ENCODE measurements at regions not wholly inside any gene's neighbourhood (a gene's known extent, or its start where the extent isn't known, plus 50 kb on each side); places are given as distances from the start of the nearest gene placed in this dataset.

DNA sequence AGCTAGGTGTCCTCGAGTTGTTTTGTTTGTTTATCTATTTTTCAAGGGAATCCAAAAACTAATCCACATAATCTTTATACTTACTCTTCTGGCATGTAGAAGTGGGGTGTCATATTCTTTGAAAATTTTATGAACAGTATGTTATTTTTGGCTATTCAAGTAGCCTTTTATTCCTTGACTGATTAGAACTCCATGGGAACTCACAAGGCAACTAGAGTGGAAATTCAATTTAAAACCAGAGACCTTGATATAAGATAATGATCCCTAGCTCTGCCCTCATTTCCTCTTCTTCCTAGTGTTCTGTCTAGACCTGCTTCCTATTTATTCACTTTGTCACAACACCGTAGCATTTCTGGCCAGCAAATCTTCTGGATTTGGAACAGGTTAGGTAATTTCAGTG lies 1123.7 kb upstream of the C9orf72 start:
- RAD21 ChIA-PET (ENCODE audit: low non-redundant PET in 1 of 2, low total read pairs in 2 of 2, uncharacterized antibody in 2 of 2, unreplicated experiment in 2 of 2): no interaction called here
- no TSS peak for BruUV-seq (replicated peaks)
- Histone ChIP-seq H3K4me2 (ENCODE audit: low read length) (no peak overlapping the region), H3K27me3 (ENCODE audit: insufficient read depth, low read length) (no peaks in the 10 kb centered on the region), H3K79me2 (ENCODE audit: insufficient read depth, low read length) (no peaks in the 10 kb centered on the region), H3K4me1 (ENCODE audit: control insufficient read depth in 1 of 2, insufficient read depth in 2 of 2, low read length in 2 of 2) (no peaks in the 10 kb centered on the region), H3K27ac (ENCODE audit: low read depth, low read length) (no peak overlapping the region), H3K4me3 (replicated peaks in 1 of 2; ENCODE audit: low read depth in 1 of 2, low read length in 2 of 2) (no peak overlapping the region), H3K9me2 (ENCODE audit: insufficient read depth) (no peaks in the 10 kb centered on the region), H3K36me3 (ENCODE audit: control insufficient read depth in 1 of 2, insufficient read depth in 2 of 2, low read length in 2 of 2) (no peaks in the 10 kb centered on the region), H2AFZ (ENCODE audit: low read depth, low read length, poor library complexity, severe bottlenecking) (no peak overlapping the region), H3K9ac (ENCODE audit: low read length) (no peak overlapping the region), H4K20me1 (ENCODE audit: insufficient read depth) (no peaks in the 10 kb centered on the region), H3K9me3 (ENCODE audit: control insufficient read depth in 1 of 2, insufficient read depth in 1 of 2, low read depth in 1 of 2, low read length in 2 of 2) (no peaks in the 10 kb centered on the region)
- DNase-seq (ENCODE audit: low read depth, low spot score): no peak
- ATAC-seq: no peak
- CTCF ChIA-PET: no interaction called here
- POLR2A ChIA-PET: no interaction called here
- TF ChIP-seq SRF (IDR thresholded peaks at IDR 0.05; ENCODE audit: low read depth) (no peak), ZFX (IDR thresholded peaks at IDR 0.05) (no peak), ELF1 (IDR thresholded peaks at IDR 0.05; ENCODE audit: borderline replicate concordance, low read depth) (no peak), YY1 (IDR thresholded peaks at IDR 0.05; ENCODE audit: extremely low read depth, insufficient replicate concordance, low read depth, low read length) (no peak), EZH2 (IDR thresholded peaks at IDR 0.05) (no peak), CTCF (IDR thresholded peaks at IDR 0.05 in 2 of 3, conservative IDR thresholded peaks at IDR 0.05 in 1 of 3; ENCODE audit: borderline replicate concordance in 1 of 3, insufficient read depth in 1 of 3, low read depth in 2 of 3, low read length in 2 of 3) (no peak), ZNF274 (IDR thresholded peaks at IDR 0.05; ENCODE audit: low read depth, low read length) (no peak), JUND (IDR thresholded peaks at IDR 0.05) (no peak), POLR2A (IDR thresholded peaks at IDR 0.05; ENCODE audit: borderline replicate concordance, extremely low read depth, insufficient read depth, insufficient read length) (no peak), EZH2phosphoT487 (IDR thresholded peaks at IDR 0.05; ENCODE audit: borderline replicate concordance) (no peak), SP1 (IDR thresholded peaks at IDR 0.05; ENCODE audit: low read depth) (no peak)
- intact Hi-C loops (cut with micrococcal nuclease): no loop called here
